Astrocyte (in vitro differentiated cells and primary cell): ENCODE measurements at regions not wholly inside any gene's neighbourhood (a gene's known extent, or its start where the extent isn't known, plus 50 kb on each side); places are given as distances from the start of the nearest gene placed in this dataset.

ENCODE experiments used
- DNase-seq: peaks from one replicate; pipeline ENCODE4 v3.0.0-alpha.2; 2010; ENCODE audit warnings: low read depth
- FAIRE-seq: peaks from 2 replicates; lab custom pipeline; 2011; peaks lifted over from hg19 to GRCh38; lab: Jason Lieb, UNC
- H2AFZ ChIP-seq: 2 replicates; pipeline ENCODE4 v1.6.0; 2012; ENCODE audit warnings: low read depth, low read length, inconsistent platforms
- H3K27ac ChIP-seq: 2 replicates; pipeline ENCODE4 v1.5.1; 2011; ENCODE audit warnings: low read depth, low read length, inconsistent platforms
- H3K27me3 ChIP-seq: 2 replicates; pipeline ENCODE4 v1.6.0; 2011; ENCODE audit warnings: low read length, inconsistent platforms; ENCODE audit not compliant: insufficient read depth
- H3K36me3 ChIP-seq: 2 replicates; pipeline ENCODE4 v1.5.1; 2011; ENCODE audit warnings: low read length, inconsistent platforms; ENCODE audit not compliant: insufficient read depth
- H3K4me1 ChIP-seq: 2 replicates; pipeline ENCODE4 v1.5.1; 2011; ENCODE audit warnings: low read length, inconsistent platforms; ENCODE audit not compliant: insufficient read depth
- H3K4me2 ChIP-seq: 2 replicates; pipeline ENCODE4 v1.6.0; 2012; ENCODE audit warnings: low read length, inconsistent platforms
- H3K4me3 ChIP-seq: 2 replicates; pipeline ENCODE4 v1.5.1; 2011; ENCODE audit warnings: low read depth, mild to moderate bottlenecking, low read length, inconsistent platforms; ENCODE audit not compliant: insufficient read depth
- H3K79me2 ChIP-seq: 2 replicates; pipeline ENCODE4 v1.6.0; 2012; ENCODE audit warnings: mild to moderate bottlenecking, low read length, inconsistent platforms; ENCODE audit not compliant: insufficient read depth
- H3K9ac ChIP-seq: 2 replicates; pipeline ENCODE4 v1.6.0; 2012; ENCODE audit warnings: mild to moderate bottlenecking, low read length, inconsistent platforms
- H3K9me3 ChIP-seq: 2 replicates; pipeline ENCODE4 v1.5.1; 2012; ENCODE audit warnings: low read depth, mild to moderate bottlenecking, low read length, inconsistent platforms; ENCODE audit not compliant: insufficient read depth
- H4K20me1 ChIP-seq: 2 replicates; pipeline ENCODE4 v1.6.0; 2012; ENCODE audit warnings: low read length, inconsistent platforms; ENCODE audit not compliant: insufficient read depth
- H3K27ac Mint-ChIP-seq: one replicate; pipeline ENCODE4 v1.8.0; 2021; ENCODE audit warnings: mild to moderate bottlenecking, mixed read lengths; ENCODE audit not compliant: unreplicated experiment
- H3K27me3 Mint-ChIP-seq: one replicate; pipeline ENCODE4 v1.8.0; 2021; ENCODE audit warnings: low read depth, mixed read lengths; ENCODE audit not compliant: unreplicated experiment
- H3K36me3 Mint-ChIP-seq: one replicate; pipeline ENCODE4 v1.8.0; 2021; ENCODE audit warnings: low read depth, mixed read lengths; ENCODE audit not compliant: unreplicated experiment
- H3K4me1 Mint-ChIP-seq: one replicate; pipeline ENCODE4 v1.8.0; 2021; ENCODE audit warnings: low read depth, mixed read lengths; ENCODE audit not compliant: unreplicated experiment
- H3K4me3 Mint-ChIP-seq: one replicate; pipeline ENCODE4 v1.8.0; 2021; ENCODE audit warnings: mild to moderate bottlenecking, moderate library complexity, mixed read lengths; ENCODE audit not compliant: unreplicated experiment
- H3K9me3 Mint-ChIP-seq: one replicate; pipeline ENCODE4 v1.8.0; 2021; ENCODE audit warnings: mild to moderate bottlenecking, mixed read lengths; ENCODE audit not compliant: unreplicated experiment
- EZH2 ChIP-seq: IDR thresholded peaks from 2 replicates; pipeline ENCODE4 v1.6.1; 2012; ENCODE audit warnings: mild to moderate bottlenecking, low read length, inconsistent platforms; ENCODE audit not compliant: insufficient read depth
- TF ChIP-seq, protein P1 (sequence below): IDR thresholded peaks from 2 replicates; pipeline ENCODE4 v1.5.1; 2011; ENCODE audit warnings: low read depth, mild to moderate bottlenecking, inconsistent platforms, low read length, moderate library complexity; ENCODE audit not compliant: insufficient read depth

DNA sequence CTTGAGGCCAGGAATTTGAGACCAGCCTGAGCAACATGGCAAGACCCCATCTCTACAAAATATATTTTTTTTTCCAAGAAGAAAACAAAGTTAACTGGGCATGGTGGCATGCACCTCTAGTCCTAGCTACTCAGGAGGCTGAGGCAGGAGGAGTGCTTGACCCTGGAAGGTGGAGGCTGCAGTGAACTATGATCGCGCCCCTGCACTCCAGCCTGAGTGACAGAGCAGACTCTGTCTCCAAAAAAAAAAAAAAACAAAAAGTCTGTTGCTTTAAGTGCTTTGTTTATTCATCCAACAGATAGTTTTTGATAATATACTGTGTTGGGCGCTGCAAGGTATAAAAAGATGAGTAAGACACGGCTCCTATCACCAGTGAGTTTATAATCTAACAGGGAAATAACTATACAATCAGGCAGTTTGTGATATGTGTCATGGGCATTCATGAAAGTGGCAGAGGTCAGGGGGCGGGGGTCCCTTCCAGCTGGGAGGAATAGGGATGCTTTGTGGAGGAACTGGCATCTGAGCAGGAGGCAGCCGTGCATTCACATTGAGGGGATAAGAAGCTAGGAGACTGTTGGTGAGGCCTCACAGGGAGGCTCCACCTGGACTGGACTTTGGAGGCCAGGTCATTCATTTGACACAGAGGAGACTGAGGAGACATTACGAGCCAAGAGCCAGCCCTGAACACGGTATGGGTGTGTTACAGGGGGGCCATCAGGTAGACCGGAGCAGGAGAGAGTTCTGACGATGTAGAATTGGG is 67.3 kb upstream of the ERRFI1 start:
- Histone ChIP-seq H3K79me2 (no peaks in the 10 kb centered on the region), H3K9me3 (no peaks in the 10 kb centered on the region), H2AFZ (no peak overlapping the region), H3K27ac (no peak overlapping the region), H3K9ac (no peak overlapping the region), H3K4me1 (peaks cover 72% of the 10 kb centered on the region), H4K20me1 (no peaks in the 10 kb centered on the region), H3K4me2 (no peak overlapping the region), H3K36me3 (no peaks in the 10 kb centered on the region), H3K27me3 (no peaks in the 10 kb centered on the region), H3K4me3 (no peak overlapping the region)
- Mint-ChIP-seq H3K27me3 (no peaks in the 10 kb centered on the region), H3K9me3 (no peaks in the 10 kb centered on the region), H3K36me3 (no peaks in the 10 kb centered on the region), H3K4me1 (peaks cover 64% of the 10 kb centered on the region), H3K27ac (no peak overlapping the region), H3K4me3 (no peak overlapping the region)
- DNase-seq (no peak), FAIRE-seq (no peak)
- TF ChIP-seq EZH2, result no peak
- TF ChIP-seq, protein P1, sequence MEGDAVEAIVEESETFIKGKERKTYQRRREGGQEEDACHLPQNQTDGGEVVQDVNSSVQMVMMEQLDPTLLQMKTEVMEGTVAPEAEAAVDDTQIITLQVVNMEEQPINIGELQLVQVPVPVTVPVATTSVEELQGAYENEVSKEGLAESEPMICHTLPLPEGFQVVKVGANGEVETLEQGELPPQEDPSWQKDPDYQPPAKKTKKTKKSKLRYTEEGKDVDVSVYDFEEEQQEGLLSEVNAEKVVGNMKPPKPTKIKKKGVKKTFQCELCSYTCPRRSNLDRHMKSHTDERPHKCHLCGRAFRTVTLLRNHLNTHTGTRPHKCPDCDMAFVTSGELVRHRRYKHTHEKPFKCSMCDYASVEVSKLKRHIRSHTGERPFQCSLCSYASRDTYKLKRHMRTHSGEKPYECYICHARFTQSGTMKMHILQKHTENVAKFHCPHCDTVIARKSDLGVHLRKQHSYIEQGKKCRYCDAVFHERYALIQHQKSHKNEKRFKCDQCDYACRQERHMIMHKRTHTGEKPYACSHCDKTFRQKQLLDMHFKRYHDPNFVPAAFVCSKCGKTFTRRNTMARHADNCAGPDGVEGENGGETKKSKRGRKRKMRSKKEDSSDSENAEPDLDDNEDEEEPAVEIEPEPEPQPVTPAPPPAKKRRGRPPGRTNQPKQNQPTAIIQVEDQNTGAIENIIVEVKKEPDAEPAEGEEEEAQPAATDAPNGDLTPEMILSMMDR, result no peak

- Mint-ChIP-seq H3K27ac (no peak overlapping the region), H3K4me3 (no peak overlapping the region), H3K36me3 (no peaks in the 10 kb centered on the region), H3K27me3 (no peaks in the 10 kb centered on the region), H3K9me3 (no peaks in the 10 kb centered on the region), H3K4me1 (peaks cover 59% of the 10 kb centered on the region)
- no peaks in the 10 kb centered on the region for H3K36me3 ChIP-seq
- no peaks in the 10 kb centered on the region for H3K79me2 ChIP-seq
- H4K20me1 ChIP-seq, result no peaks in the 10 kb centered on the region
- TF ChIP-seq, protein P1, result no peak
- TF ChIP-seq EZH2, result no peak
- no peaks in the 10 kb centered on the region for H3K9me3 ChIP-seq
- no peak for DNase-seq
- FAIRE-seq, result no peak
- peaks cover 65% of the 10 kb centered on the region for H3K4me1 ChIP-seq
- H3K27me3 ChIP-seq, result no peaks in the 10 kb centered on the region
- H2AFZ ChIP-seq, result no peak overlapping the region
- H3K27ac ChIP-seq, result no peak overlapping the region
- no peak overlapping the region for H3K4me3 ChIP-seq
- no peak overlapping the region for H3K9ac ChIP-seq
- H3K4me2 ChIP-seq, result no peak overlapping the region
Observed at GRCh38 chr1:8092657-8093056, 66.5 kb upstream of the ERRFI1 start.

- no peak overlapping the region for H3K9ac ChIP-seq
- no peaks in the 10 kb centered on the region for H4K20me1 ChIP-seq
- H3K79me2 ChIP-seq, result no peaks in the 10 kb centered on the region
- no peak overlapping the region for H3K4me3 Mint-ChIP-seq
- no peaks in the 10 kb centered on the region for H3K27me3 ChIP-seq
- H3K4me2 ChIP-seq, result peak overlapping the region; percentile 2
- no peaks in the 10 kb centered on the region for H3K36me3 ChIP-seq
- H3K36me3 Mint-ChIP-seq, result no peaks in the 10 kb centered on the region
- peaks cover 57% of the 10 kb centered on the region for H3K4me1 ChIP-seq
- H3K27ac ChIP-seq, result peak overlapping the region; percentile 93
- H3K9me3 Mint-ChIP-seq, result no peaks in the 10 kb centered on the region
- peak overlapping the region; percentile 23 for H3K27ac Mint-ChIP-seq
- no peak for TF ChIP-seq EZH2
- TF ChIP-seq, protein P1, result no peak
- no peak overlapping the region for H2AFZ ChIP-seq
- no peak for FAIRE-seq
- H3K4me3 ChIP-seq, result no peak overlapping the region
- peak; percentile 56 for DNase-seq
- H3K27me3 Mint-ChIP-seq, result no peaks in the 10 kb centered on the region
- peaks cover 49% of the 10 kb centered on the region for H3K4me1 Mint-ChIP-seq
- H3K9me3 ChIP-seq, result no peaks in the 10 kb centered on the region
Observed at GRCh38 chr1:8091691-8092090, 65.6 kb upstream of the ERRFI1 start.
